ENCODE measurements at regions not wholly inside any gene's neighbourhood (a gene's known extent, or its start where the extent isn't known, plus 50 kb on each side); places are given as distances from the start of the nearest gene placed in this dataset.

DNA sequence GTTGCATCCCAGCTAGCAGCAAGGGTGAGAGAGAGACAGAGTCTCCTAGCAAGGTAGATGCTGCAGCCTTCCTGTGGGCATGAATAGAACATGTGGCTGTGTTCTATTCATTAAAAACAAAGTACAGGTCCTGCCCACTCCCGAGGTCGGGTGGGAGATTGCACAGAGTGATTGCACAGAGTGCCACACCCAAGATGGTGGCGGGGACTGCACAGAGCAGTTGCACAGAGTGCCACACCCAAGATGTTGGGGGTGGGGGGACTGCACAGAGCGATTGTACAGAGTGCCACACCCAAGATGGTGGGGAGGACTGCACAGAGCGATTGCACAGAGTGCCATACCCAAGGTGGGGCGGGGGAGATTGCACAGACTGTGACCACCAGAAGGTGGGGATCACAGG lies 410.8 kb upstream of the EEF2KMT start:
- no peak overlapping the region for H2AFZ ChIP-seq (ENCODE audit: low read length)
- H3K4me3 ChIP-seq (replicated peaks in 1 of 4; ENCODE audit: control extremely low read depth in 1 of 4, insufficient read depth in 1 of 4, low read depth in 3 of 4, low read length in 4 of 4), result no peak overlapping the region
- H3K79me2 ChIP-seq (ENCODE audit: control insufficient read depth, insufficient read depth, low read length), result no peaks in the 10 kb centered on the region
- no peaks in the 10 kb centered on the region for H3K36me3 ChIP-seq (ENCODE audit: control insufficient read depth, insufficient read depth, low read length)
- TF ChIP-seq, protein P1, sequence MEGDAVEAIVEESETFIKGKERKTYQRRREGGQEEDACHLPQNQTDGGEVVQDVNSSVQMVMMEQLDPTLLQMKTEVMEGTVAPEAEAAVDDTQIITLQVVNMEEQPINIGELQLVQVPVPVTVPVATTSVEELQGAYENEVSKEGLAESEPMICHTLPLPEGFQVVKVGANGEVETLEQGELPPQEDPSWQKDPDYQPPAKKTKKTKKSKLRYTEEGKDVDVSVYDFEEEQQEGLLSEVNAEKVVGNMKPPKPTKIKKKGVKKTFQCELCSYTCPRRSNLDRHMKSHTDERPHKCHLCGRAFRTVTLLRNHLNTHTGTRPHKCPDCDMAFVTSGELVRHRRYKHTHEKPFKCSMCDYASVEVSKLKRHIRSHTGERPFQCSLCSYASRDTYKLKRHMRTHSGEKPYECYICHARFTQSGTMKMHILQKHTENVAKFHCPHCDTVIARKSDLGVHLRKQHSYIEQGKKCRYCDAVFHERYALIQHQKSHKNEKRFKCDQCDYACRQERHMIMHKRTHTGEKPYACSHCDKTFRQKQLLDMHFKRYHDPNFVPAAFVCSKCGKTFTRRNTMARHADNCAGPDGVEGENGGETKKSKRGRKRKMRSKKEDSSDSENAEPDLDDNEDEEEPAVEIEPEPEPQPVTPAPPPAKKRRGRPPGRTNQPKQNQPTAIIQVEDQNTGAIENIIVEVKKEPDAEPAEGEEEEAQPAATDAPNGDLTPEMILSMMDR (conservative IDR thresholded peaks at IDR 0.05 in 1 of 2, IDR thresholded peaks at IDR 0.05 in 1 of 2; ENCODE audit: low read depth in 1 of 2, low read length in 2 of 2), result no peak
- no peak for TF ChIP-seq EZH2 (IDR thresholded peaks at IDR 0.05; ENCODE audit: low read length, missing control alignments)
- no peak for DNase-seq (ENCODE audit: low read depth in 2 of 2)
- no peaks in the 10 kb centered on the region for H3K4me1 ChIP-seq (ENCODE audit: control insufficient read depth, extremely low read depth, insufficient read depth, low read length)
- no peaks in the 10 kb centered on the region for H3K27me3 ChIP-seq (ENCODE audit: control insufficient read depth, insufficient read depth, low read length)
- no peak overlapping the region for H3K4me2 ChIP-seq (ENCODE audit: extremely low read depth, insufficient read depth, low read length)
- no peak overlapping the region for H3K27ac ChIP-seq (ENCODE audit: insufficient read depth, low read length)
- no peaks in the 10 kb centered on the region for H3K9me3 ChIP-seq (ENCODE audit: control insufficient read depth, insufficient read depth, low read depth, low read length)
- no peaks in the 10 kb centered on the region for H4K20me1 ChIP-seq (ENCODE audit: control insufficient read depth, extremely low read depth, insufficient read depth, low read length)
- no peak overlapping the region for H3K9ac ChIP-seq (ENCODE audit: insufficient read depth, low read length)

DNA sequence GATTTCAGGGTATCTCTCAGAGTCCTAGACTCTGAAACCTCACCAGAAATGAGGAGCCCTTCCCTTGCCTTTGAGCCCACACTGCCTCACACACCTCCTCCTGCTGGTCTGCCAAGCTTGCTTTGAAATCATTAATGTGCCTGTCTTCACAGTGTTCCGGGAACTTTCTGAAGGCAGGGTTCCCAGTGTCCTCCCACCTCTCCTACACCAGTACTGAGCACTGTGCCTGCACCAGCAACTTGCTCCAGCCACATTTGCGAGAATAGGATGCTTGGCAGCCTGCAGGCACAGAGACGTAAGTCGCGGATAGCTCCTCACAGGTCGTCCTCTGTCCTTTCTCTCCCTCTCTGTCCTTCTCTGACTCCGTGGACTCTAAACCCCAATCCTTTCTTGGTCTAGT lies 408.4 kb upstream of the EEF2KMT start:
- Histone ChIP-seq H3K4me1 (ENCODE audit: control insufficient read depth, extremely low read depth, insufficient read depth, low read length) (no peaks in the 10 kb centered on the region), H3K27ac (ENCODE audit: insufficient read depth, low read length) (no peak overlapping the region), H3K9ac (ENCODE audit: insufficient read depth, low read length) (no peak overlapping the region), H4K20me1 (ENCODE audit: control insufficient read depth, extremely low read depth, insufficient read depth, low read length) (no peaks in the 10 kb centered on the region), H3K36me3 (ENCODE audit: control insufficient read depth, insufficient read depth, low read length) (no peaks in the 10 kb centered on the region), H3K79me2 (ENCODE audit: control insufficient read depth, insufficient read depth, low read length) (no peaks in the 10 kb centered on the region), H3K4me2 (ENCODE audit: extremely low read depth, insufficient read depth, low read length) (no peak overlapping the region), H3K4me3 (replicated peaks in 1 of 4; ENCODE audit: control extremely low read depth in 1 of 4, insufficient read depth in 1 of 4, low read depth in 3 of 4, low read length in 4 of 4) (no peak overlapping the region), H2AFZ (ENCODE audit: low read length) (no peak overlapping the region), H3K9me3 (ENCODE audit: control insufficient read depth, insufficient read depth, low read depth, low read length) (no peaks in the 10 kb centered on the region), H3K27me3 (ENCODE audit: control insufficient read depth, insufficient read depth, low read length) (no peaks in the 10 kb centered on the region)
- DNase-seq (ENCODE audit: low read depth in 2 of 2), result no peak
- TF ChIP-seq, protein P1 (conservative IDR thresholded peaks at IDR 0.05 in 1 of 2, IDR thresholded peaks at IDR 0.05 in 1 of 2; ENCODE audit: low read depth in 1 of 2, low read length in 2 of 2), result no peak
- no peak for TF ChIP-seq EZH2 (IDR thresholded peaks at IDR 0.05; ENCODE audit: low read length, missing control alignments)

DNA sequence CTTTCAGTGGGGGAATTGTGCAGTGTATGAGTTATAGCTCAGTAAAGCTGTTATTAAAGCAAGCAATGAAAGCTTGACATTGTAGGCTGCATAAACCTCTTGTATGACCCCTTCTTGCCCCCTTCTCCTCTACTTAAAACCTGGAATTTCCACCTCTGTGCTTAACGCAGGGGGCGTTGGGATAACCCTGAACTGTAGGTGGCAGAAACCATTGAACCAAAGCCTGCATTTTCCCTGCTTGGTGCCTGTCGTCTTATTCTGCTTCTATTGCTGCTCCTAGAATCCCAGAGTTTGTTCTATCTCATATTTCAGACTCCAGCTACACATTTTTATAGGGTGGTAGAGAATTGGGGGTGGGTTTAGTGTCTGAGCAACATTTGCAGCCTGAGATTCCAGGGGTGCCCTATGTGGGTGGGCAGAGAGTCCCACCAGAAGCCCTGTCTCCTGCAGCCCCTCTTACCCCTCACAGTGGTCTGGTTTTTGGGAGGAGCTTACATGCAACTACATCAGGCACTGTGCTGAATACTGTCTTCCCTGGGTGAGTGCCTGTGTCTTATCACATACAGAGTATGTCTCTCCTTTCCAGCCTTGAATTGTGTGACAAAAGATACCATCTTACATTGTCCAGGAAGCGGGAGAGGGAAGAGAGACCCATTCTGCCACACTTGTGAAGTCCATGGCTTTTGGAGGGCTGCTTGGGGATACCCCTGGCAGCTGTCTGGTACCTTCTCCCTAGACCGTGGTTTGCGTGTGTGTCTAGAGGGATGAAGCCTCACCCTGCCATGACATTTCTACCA lies 407.7 kb upstream of the EEF2KMT start:
- no peak overlapping the region for H3K4me3 ChIP-seq (replicated peaks in 1 of 4; ENCODE audit: control extremely low read depth in 1 of 4, insufficient read depth in 1 of 4, low read depth in 3 of 4, low read length in 4 of 4)
- H3K36me3 ChIP-seq (ENCODE audit: control insufficient read depth, insufficient read depth, low read length), result no peaks in the 10 kb centered on the region
- H3K4me2 ChIP-seq (ENCODE audit: extremely low read depth, insufficient read depth, low read length), result no peak overlapping the region
- DNase-seq (ENCODE audit: low read depth in 2 of 2), result no peak
- H2AFZ ChIP-seq (ENCODE audit: low read length), result no peak overlapping the region
- no peak for TF ChIP-seq EZH2 (IDR thresholded peaks at IDR 0.05; ENCODE audit: low read length, missing control alignments)
- TF ChIP-seq, protein P1 (conservative IDR thresholded peaks at IDR 0.05 in 1 of 2, IDR thresholded peaks at IDR 0.05 in 1 of 2; ENCODE audit: low read depth in 1 of 2, low read length in 2 of 2), result no peak
- no peaks in the 10 kb centered on the region for H3K9me3 ChIP-seq (ENCODE audit: control insufficient read depth, insufficient read depth, low read depth, low read length)
- no peaks in the 10 kb centered on the region for H3K27me3 ChIP-seq (ENCODE audit: control insufficient read depth, insufficient read depth, low read length)
- no peak overlapping the region for H3K27ac ChIP-seq (ENCODE audit: insufficient read depth, low read length)
- H3K4me1 ChIP-seq (ENCODE audit: control insufficient read depth, extremely low read depth, insufficient read depth, low read length), result no peaks in the 10 kb centered on the region
- no peak overlapping the region for H3K9ac ChIP-seq (ENCODE audit: insufficient read depth, low read length)
- H4K20me1 ChIP-seq (ENCODE audit: control insufficient read depth, extremely low read depth, insufficient read depth, low read length), result no peaks in the 10 kb centered on the region
- no peaks in the 10 kb centered on the region for H3K79me2 ChIP-seq (ENCODE audit: control insufficient read depth, insufficient read depth, low read length)

Data from fibroblast of lung (primary cell).